Activated T-cell treated with anti-CD3 and anti-CD28 coated beads for 24 hours (primary cell): ENCODE measurements at regions not wholly inside any gene's neighbourhood (a gene's known extent, or its start where the extent isn't known, plus 50 kb on each side); places are given as distances from the start of the nearest gene placed in this dataset.
"Not testable (repeated sequence)": the region's sequence is repeated elsewhere in the genome, so short reads cannot be mapped to it uniquely, and the experiment has no call there.

Source experiments
- DNase-seq: peaks from one replicate; pipeline ENCODE4 v3.0.0-alpha.2; 2020; ENCODE audit warnings: low read depth

DNA sequence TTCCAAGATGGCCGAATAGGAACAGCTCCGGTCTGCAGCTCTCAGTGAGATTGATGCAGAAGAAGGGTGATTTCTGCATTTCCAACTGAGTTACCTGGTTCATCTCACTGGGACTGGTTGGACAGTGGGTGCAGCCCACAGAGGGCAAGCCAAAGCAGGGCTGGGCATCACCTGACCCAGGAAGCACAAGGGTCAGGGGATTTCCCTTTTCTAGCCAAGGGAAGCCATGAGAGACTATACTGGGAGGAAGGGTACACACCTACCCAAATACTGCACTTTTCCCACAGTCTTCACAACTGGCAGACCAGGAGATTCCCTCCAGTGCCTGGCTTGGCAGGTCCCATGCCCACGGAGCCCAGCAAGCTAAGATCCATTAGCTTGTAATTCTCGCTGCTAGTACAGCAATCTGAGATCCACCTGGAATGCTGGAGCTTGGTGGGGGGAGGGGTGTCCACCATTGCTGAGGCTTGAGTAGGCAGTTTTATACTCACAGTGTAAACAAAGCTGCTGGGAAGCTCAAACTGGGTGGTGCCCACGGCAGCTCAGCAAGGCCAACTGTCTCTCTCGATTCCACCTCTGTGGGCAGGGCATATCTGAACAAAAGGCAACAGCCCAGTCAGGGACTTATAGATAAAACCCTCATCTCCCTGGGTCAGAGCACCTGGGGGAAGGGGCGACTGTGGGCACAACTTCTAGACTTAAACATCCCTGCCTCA is 365.8 kb downstream of the SPRY2 start:
- DNase-seq, result not testable (repeated sequence)

- DNase-seq, result no peak
Measured at GRCh38 chr13:79973533-79973963, 367.4 kb downstream of the SPRY2 start.

GRCh38 chr13:79972066-79972569 is 368.8 kb downstream of the SPRY2 start:
- DNase-seq, result no peak

- no peak for DNase-seq
Measured at GRCh38 chr13:79966493-79966895, 374.4 kb downstream of the SPRY2 start.

DNA sequence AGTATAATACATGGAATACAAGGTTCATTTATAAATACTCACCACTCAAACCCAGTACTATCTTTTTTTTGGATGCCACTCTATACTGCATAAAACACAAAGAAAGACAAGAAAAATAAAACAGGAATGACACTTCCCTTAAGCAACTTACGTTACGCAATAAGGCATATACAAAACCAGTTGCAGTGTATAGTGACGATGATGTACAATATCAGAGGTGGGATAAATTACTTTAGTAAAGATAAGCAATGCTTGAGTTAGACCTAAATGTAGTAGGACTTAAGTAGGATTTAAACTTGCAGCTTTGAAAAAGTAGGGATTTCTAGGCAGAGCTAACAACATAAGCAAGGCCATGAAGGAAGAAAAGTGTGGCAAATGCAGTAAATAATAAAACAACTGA is 374.9 kb downstream of the SPRY2 start:
- DNase-seq, result no peak

DNA sequence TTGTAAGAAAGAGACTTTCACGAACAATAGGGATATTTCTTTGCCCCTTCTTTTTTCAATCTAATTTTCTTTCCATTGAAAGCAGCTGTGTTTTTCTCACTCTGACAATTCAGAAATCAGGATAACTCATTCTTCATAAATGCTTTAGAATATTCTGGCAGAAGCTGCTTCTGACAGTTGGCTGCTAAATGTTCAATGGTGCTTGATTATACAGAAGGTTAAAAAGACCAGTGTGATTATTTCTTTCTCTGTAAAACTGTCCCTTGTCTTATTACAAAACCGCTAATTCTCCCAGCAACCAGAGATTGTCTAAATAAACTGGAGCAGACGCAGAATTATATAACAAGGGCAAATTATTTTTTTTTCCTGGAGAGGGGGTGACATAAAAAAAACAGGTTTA is 394.4 kb downstream of the SPRY2 start:
- no peak for DNase-seq

DNA sequence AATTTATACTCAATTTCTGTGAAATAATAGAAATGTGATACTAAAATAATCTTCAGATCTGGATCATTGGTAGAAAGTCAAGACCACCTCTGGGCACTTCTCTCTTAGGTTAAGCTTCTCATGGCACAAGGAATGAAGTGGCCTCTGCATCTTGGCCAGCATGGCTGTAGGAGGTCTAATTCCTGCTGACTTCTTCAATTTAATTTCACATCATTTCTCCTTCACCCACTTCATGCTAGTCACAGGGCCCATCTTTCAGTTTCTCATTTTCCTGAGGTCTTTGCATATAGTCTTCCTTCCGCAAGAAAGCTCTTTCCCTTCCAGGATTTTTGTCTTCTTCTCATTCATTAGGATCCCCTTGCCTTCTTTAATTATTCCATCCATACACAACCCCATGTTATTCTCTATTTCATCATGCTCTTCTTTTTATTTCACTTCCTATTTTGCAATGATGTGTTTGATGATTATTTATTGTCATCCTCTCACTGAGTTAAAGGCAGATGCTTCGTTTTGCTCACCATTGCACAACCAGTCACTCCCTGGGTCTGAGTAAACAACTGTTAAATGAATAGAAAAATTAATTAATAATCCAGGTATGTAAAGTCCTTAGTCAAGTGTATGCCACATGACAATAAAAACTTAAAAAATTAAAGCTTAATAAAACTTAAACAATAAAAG is 397.4 kb downstream of the SPRY2 start:
- DNase-seq, result no peak

DNA sequence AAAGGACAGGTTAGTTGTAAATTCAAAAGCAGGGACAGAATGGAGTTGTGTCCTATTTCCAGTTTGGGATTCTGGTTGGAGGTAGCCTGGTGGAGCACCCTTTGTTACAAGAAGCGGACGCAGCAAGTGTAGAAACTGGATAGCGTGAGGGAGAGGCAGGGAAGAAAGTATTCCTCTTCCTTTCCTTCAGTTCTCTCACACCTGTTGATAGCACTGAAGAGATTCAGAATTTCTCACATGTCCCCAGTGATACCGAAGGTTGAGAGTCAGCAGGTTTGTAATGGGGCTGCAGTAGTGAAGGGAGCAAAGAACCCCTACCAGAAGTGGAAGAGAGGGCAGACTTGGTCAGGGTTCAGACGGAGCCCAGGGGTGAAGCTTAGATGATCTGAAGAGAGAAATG is 399.2 kb downstream of the SPRY2 start:
- DNase-seq, result no peak

GRCh38 chr13:79939689-79940088 is 401.2 kb downstream of the SPRY2 start:
- DNase-seq, result no peak

DNA sequence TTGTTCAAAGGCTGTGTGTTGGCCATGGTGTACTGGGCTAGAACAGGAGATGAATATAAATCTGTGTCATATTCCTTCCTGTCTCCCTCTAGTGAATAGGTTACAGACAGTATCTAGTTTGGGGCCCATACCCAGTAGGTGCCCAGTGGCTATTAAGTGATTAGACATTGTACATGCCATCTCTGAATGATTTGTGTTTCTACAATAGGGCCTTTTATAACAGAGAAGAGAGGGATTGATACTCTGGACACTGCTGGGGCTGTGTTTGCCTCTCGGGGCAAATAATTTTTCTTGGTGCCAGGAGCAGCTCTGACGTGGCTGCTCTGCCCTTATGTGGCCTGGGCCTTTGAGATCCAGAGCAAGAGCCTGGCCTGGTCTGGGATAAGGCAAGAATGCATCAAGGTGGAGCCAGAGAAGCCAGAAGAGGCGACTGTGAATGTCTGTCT is 403.1 kb downstream of the SPRY2 start:
- no peak for DNase-seq

- DNase-seq, result no peak
Measured at GRCh38 chr13:79937311-79937710, 403.6 kb downstream of the SPRY2 start.

- DNase-seq, result no peak
Measured at GRCh38 chr13:79936368-79937136, 404.4 kb downstream of the SPRY2 start.

DNA sequence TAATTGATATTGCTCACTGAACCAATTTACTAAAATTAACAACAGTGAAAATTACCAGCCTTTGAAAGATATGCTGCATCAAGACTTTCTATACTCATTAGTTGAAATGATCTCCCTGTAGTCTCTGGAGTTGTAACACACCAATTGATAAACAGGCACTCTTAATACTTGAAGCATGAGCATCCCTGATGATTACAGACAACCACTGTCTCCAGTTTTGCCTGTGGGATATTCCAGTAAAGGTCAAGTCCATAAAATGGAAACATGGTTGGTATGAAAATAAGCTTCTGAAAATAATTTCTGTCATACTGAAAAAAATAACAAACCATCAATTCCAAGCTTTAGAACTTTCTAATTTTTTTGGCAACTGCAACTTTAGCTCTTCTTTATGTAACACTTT is 405.8 kb downstream of the SPRY2 start:
- DNase-seq, result no peak

DNA sequence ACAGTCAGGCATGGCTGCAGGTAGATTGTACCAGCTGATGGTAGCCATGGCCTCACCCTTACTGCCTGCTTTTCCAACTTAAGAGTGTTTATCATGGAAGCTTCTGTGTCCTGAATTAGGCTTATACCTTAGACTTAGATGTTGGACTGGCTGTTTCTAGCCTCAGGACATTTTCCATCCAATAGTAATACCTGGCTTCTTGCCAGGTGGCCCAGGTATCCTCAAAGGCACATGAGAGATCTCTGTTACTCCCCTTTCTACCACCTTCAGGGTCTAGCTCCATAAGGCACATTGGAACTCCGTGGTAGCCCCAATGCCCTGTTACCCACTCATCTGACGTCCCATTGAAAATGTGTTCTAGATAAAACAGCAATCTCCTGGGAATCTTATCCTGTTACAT is 407.5 kb downstream of the SPRY2 start:
- no peak for DNase-seq

DNA sequence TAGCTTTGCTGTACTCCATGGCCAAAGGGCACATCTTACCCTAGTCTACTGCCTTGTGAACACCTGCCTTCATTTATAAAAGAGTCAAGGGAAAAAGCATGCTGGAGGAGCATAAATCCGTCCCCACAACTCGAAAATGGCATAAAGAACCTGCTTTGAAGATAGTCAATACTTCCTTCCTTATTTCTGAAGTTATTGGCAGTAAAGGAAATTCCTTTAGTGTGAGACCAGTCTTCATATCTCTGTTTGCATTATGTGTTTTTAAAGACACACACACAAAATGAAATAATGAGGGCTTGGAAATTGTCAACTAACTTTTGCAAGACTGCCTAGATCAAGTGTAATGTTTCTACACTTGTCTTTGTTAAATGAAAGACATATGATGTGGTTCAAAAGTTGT is 408.4 kb downstream of the SPRY2 start:
- DNase-seq, result no peak

- DNase-seq, result not testable (repeated sequence)
Measured at GRCh38 chr13:79923973-79924556, 416.9 kb downstream of the SPRY2 start.

DNA sequence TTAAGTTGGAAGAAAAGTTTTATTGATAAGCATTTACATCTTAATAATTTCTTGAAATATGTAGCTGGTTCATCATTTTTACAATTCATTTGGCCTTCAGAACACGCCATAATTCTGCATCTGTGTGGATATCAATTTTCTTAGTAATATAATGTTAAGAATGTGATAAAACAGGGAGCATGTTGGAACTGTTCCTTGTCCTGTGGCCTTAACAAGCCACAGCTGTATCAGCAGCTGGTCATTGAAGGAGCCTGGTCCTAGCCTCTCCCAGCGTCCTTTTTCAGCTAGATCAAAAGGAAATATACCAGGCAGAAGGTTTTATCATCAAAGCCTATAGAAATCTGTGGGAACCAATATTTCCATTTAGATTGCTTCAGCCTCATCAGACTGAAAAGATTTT is 421.8 kb downstream of the SPRY2 start:
- no peak for DNase-seq

- DNase-seq, result no peak
Measured at GRCh38 chr13:79918620-79919019, 422.3 kb downstream of the SPRY2 start.

DNA sequence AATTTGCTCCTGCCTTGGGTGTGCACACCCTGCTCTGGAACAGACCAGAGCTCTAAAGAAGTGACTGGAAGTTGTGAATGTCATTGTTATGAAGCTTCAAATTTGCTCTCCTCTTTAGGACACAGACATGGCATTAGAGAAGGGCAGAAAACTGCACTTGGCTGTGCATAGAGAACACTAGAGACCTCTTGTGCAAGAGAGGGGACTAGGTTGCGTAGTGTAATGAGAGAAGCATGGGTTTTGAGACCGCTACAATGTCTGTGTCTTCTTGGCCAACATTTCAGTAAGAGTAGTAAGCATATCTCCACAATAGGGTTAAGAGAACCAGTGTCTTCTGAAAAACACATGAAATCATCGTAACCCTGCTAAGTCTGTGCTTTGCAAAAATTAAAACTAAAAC is 423.3 kb downstream of the SPRY2 start:
- DNase-seq, result no peak

DNA sequence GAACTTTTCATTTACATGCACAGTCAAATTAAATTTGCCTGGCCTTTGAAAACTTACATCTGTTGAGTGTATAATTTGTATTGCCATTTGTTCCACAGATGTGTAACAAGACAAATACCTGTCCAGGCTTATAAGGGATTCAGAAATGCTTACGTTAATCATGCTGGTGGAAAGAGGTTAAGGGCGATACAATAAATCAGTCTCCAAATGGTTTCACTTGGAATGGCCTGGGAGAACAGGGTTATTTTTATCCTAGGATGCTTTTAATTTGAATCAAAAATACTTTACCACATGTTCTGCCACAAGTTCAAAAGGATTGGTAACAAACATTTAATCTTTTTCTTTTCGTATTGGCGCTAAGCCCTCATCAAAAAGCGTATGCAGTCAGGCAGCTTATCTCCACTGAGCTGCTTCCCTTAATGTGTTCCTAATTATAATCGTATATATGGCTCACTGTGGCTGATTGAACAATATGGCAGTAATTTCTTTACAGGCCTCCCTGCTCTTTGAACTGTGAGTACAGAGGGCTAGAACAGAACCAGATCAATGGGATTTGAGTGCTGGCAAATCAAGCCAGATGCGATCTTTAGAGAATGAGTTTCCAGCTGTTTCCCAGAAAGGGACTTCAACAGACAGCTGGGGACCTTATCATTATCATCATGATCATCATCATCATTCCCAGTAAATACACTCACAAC is 425.7 kb downstream of the SPRY2 start:
- no peak for DNase-seq

DNA sequence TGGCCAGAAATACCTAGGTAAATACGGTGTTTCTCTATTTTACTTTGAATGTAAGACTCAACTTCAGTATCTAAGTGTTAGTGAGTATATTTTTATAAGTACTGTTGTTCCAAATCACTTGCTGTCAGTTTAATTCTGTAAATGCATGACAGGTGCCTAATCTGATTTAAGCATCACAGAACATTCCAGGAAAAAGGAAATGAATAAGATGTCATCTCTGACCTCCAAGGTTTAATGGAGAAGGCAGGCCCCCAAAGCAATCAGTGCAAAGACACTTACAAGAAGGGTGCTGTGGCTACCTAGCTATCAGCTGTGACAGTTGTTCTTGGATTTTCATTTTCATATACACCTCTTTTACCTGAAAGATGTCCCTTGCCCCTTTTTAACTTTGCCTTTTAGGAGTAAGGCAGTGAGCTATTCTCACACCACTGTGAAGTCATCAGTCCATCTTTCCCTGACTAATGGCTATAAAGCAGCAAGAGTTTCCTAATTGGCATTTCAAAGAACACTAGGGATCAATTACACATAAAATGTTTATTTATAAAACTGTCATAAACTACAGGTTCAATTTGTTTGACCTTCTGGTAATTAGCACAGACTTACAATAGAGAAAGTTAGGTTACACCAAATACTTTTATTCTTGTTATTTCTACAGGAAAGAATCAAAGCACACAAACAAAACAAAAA is 427.6 kb downstream of the SPRY2 start:
- no peak for DNase-seq
